Smooth muscle cell of the brain vasculature (primary cell): ENCODE measurements at regions not wholly inside any gene's neighbourhood (a gene's known extent, or its start where the extent isn't known, plus 50 kb on each side); places are given as distances from the start of the nearest gene placed in this dataset.

Experiments
- DNase-seq: peaks from one replicate; pipeline ENCODE4 v3.0.0-alpha.2; 2012; ENCODE audit warnings: low read depth, low spot score

DNA sequence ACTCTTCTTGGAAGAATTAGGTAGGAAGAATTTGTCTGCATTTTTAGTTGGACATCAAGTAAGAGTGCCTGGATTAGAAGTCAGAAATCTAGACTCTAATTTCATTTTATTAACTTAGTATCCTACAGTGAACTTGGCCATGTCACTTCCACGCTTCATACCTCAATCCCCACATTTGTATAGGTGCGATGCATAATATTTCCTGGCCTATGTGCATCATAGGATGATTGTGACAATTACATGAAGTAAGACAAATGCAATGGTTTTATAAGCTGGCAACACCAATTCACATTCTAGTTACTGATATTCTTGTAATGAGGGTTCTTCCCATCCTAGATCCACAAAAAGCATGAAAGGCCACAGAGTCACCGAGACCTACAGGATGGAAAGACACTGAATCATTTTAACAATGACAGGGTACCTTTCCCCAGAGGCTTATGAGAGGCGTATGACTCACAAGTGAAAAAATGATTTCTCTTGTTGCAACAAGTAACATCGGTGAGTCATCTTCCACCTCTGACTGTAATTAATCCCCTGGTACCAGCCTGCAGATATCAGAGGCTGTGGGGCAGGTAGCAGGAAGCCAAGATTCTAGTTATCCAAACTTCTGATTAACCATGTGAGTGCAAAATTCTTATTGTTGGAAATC lies 56.0 kb upstream of the OR5AK2 start:
- DNase-seq, result no peak

DNA sequence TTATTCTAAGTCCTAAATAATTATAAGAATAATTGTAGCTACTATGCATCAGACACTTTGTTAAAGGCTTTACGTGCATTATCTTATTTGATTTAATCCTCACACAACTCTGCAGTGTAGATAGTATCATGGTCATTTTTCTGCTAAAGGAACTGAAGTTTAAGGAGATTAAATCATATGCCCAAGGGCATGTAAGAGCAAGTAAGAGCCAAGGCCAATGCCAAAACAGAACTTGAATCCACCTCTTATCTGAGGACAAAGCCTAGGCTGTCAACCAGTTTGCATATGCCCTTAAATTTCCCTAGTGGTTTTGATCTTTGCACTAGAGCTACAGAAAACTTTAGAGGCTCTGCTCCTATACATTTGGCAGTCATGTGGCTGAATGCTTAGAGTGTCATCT lies 65.6 kb upstream of the OR5AK2 start:
- DNase-seq, result no peak

DNA sequence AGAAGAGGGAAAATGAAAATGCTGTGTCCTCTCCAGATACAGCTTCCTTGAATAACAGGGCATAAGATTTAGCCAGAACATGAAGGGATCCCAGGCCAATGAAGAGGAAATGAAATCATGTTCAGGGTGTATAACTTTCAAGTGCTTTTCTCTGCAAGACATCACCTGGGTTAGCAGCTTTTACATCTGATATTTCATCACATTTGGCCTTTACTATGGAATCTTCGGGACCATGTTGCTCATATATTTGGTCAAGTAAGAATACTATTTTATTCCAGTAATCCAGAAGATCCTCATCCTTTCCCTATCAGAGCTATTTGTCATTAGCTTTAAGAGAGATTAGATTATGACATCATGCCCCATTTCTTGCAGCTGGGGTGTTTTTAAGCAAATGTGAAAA lies 66.3 kb upstream of the OR5AK2 start:
- DNase-seq, result no peak

DNA sequence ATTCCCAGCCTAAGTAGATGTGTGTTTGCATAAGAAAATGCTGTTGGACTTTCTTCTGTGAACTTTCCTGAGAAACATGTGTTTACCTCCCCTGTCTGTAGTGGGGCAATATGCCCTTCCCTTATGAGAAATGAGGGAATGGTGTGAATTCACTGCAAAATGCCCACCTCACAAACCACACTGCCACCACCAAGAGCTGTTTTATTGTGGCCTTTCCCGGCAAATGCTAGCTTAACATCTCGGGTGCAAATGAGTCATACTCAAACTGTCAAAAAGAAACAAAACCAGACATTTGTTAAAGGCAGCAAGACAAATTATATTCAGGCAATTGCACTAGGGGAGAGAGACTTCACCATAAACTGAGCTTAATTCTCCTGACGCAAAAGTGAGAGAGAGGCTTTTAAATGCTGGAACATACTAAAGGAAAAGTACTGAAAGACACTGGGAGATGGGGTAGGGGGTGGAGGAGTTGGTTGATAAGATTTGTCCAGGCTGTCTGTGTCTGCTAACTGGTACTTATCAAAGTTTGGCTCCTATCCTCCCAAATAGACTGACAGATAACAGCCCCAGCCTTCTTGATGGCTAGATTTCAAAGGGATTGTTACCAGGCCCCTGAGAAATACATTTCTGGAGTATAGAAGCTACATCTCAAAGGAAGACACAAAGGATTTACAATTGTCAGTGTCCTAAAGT lies 70.9 kb upstream of the OR5AK2 start:
- DNase-seq, result no peak

DNA sequence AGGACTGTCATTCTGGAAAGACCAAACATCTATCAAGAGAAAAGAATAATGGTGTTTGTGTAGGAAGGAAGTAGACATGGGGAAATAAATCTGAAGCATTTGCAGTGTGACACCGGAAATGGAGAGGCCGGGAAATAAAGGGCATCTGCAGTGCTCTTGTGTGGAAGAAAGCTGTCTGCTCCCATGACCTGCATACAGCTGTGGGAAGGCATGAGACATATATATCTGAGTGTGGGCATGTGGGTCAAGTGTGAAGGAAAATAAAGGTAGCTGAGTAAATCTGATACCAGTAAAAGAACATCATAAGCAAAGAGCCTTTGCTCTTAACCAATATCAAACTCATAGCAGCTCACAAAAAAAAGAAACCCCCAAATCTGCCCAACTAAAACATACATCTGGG lies 72.1 kb upstream of the OR5AK2 start:
- DNase-seq, result no peak

DNA sequence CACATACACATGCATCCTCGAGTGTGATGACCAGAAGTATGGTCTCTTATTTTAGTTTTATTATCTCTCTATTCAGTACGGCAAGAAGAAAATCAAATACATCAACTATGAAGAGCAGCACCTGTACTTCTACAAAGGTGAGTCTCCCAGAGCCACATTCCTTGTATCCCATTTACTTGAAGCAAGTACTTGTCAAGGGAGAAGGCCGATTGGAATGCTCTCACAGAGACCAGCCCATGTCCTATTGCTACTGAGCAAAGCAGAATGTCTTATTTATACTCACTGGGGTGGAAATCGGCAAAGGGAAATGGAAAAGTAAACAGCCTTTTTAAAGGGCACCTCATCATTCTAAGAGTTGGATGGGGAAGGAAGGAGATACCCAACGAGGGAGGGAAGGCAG lies 72.6 kb upstream of the OR5AK2 start:
- no peak for DNase-seq

DNA sequence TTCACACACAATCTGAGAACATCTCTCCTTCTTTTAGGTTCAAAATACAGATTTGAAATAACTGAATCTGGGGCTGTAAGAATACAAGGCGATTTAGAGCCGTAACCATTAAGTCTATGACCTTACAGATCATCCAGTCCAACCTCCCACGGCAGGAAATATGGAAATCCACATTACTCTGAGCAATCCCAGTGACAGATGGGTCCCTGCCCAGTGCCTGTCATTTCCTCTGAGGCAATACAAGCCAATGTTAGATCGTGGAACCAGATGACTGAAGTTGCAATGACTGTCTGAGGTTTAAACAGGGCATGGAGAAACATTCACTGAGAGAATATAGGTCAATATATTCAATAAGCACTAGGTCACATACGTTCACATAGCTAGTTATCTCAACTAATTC lies 77.4 kb upstream of the OR5AK2 start:
- DNase-seq, result no peak

DNA sequence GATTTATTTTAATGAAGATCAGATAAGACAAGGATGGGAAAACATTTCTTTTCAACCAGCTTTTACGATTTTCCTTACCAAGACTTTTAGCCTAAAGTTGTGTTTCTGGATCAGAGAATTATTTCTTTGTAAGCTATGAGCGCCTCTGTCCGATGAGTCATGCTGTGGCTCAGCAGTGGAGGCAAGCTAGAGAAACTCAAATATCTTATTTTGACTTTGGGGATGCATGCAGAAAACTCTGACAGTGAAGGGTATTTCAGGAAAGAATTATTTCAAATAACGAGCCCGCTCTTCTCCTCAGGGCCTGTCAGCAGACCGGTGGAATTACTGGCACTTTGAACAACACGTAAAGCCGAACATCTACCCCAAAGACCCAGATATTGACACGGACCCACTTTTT lies 77.9 kb upstream of the OR5AK2 start:
- DNase-seq, result no peak

DNA sequence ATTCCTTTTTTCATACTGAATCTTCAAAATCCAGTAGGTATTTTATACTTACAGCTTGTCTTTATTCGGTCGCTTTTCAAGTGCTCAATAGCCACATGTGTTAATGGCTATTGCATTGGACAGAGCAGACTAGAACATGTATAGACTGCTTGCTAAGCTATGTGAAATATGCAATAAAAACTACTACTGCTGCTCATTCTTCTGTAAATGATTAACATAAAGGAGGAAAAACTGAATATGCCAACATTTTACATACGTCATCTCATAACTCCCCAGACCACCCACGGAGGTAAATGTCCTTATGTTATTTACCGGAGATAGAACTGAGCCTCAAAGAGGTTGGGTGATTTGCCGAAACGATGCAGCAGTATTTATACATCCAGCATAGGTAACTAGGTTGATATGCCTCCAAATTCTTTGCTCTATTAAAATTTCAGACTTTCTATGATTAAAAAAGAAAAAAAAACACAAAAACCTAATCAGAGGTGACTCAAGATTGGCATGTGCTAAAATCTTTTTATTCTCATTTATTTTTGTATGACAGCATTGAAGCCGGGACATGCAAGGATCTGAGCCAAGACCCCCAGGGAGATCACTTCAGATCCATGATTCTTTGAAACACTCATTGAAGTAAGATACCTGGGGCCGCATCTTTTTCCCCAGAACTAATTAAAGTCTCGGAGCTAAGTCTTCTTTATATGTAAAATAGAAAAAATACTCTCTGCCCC lies 78.5 kb upstream of the OR5AK2 start:
- no peak for DNase-seq

DNA sequence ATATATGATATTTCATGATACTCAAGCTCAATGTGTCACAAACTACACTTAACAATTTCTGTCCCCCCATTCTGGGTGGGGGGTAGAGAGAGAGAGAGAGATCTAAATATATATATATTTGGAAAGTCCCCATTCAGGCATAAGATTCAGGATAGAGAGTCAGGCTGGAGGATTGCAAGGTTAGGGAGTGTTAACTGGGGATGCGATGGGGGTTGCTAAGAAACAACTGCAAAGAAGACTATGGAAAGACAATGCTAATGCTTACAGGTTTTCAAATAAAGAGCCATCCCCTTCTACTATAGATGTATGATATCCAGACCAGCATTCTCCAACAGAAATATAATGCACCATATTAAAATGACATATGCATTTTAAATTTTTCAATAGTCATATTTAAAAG lies 79.2 kb upstream of the OR5AK2 start:
- no peak for DNase-seq

DNA sequence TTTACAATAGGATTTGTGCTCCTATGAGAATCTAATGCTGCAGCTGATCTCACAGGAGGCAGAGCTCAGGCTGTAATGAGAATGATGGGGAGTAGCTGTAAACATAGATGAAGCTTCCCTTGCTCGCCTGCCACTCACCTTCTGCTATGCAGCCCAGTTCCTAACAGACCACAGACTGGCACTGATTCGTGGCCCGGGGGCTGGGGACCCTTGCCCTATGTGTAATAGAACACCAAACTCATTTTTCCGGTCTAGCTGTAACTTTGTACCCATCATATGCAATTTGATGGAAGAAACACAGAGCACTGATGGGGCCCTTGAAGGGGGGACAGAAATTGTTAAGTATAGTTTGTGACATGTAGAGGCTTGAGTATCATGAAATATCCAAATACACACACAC lies 79.6 kb upstream of the OR5AK2 start:
- no peak for DNase-seq

DNA sequence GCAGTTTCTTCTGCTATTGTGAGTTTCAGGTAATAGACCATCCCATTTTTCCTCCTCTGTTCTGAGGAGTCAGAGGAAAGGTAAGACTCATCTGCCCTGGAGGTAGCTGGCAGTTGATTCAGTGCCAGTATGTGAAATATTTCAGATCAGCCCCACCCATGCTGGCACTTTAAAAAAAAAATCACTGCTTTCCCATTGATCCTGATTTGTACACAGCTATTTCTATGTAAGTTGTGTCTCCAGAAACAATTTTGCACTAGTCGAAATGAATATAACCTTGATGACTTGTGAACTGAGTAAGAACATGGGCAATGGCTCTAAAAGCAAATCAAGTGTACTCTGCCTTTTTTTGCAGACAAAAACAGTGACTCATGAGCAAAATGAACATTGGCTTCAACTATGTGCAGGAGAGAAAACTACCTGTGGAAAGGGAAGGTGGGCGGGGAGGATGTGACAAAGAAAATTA lies 82.0 kb upstream of the OR5AK2 start:
- DNase-seq, result no peak

DNA sequence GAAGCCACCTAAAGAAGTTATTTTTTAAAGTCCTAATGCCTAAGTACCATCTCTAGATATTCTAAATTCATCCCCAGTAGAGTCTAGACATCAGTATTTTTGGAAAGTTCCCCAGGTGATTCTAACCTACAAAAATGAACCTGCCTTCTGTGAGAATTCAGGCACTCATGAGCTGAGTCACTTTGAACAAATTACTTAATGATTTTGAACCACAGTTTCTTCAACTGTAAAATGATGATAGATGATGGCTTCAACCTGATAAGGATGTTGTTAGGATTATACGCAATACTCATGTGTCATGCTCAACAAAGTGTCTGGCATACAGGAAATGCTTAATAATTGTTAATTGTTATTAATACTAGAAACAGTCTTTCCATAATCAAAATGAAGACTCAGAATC lies 82.8 kb upstream of the OR5AK2 start:
- DNase-seq, result no peak

DNA sequence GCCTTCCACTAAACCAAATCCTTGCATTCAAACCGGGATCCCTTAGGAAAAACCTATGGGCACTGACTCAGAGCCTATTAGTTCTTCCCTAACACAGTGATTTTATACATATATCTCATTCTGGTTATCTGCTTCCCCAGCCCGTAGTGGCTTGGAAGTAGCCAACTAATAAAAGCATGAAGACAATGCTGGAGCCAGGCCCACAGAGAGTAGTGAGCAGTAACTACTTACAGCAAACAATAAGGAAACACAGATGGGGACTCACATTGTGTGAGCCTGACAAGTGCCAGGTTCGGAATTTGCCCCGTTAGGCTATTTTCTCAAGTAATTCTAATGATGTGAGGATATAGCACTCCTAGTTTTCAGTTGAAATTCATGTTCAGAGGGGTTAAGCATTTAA lies 83.3 kb upstream of the OR5AK2 start:
- no peak for DNase-seq

DNA sequence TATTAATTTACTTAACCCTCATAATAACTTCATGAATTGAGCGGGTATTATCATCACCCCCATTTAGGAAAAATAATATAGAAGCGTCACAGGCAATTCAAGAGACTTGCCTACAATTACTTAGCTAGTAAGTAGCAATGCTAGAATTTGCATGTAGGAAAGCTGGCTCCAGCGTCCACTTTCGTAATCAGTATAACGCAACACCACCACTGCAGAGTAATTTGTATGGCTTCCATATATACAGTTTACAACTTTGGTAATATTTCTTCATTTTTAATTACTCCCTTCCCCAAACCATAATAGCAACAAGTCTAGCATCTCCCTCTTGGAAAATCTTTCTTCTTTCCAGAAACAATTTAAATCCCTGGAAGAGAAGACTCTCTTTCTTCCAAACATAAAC lies 89.9 kb upstream of the OR5AK2 start:
- no peak for DNase-seq

DNA sequence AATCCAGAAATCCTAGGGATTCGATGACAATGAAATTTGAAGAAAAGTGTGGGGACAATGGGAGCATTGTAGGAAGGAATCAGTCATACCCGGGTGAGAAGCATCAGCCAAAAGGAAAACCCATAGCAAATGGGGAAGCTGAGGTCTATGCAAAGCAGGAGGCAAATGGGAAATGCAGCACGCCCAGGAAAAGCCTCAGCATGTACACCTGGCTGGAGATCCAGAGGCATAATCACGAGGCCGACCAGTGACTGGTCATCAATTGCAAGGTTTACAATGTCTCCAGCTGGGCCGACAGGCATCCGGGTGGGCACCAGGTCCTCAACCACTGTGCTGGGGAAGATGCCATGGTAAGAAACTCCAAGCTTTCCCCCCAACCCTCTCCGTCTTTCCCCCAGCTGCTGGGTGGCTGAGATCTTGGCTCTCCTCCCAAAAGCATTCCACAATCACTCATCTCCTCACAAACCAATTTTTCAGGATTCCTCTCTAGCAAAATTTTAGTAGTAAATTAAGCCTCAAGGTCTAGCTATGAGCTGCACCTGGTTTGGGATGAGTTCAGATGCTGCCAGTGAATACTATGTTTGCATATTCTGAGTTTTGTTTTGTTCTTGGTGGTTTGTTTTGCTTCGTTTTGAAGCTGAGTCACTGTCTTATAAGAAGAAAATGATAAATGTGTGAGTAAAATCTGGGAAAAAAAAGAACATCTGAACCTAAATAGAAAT lies 98.0 kb upstream of the OR5AK2 start:
- DNase-seq, result no peak

DNA sequence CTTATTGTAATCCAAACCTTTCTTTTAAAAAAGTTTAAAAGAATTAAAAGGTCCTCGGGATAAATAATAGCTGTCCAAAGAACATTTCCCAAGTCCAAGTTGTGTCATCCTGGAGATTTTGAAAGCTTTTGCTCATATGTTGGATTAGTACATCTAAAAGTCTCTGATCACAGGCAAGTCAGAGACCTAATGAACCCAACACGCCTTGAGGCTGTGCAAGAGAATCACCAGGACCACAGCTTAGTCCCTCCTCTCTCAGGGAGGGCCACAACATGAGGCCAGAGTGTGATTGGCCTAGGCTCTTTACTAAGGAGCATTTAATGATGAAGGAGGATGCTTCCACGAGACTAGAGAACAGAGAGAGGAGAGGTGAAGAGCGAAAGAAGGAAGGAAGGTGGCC lies 98.7 kb upstream of the OR5AK2 start:
- DNase-seq, result no peak

DNA sequence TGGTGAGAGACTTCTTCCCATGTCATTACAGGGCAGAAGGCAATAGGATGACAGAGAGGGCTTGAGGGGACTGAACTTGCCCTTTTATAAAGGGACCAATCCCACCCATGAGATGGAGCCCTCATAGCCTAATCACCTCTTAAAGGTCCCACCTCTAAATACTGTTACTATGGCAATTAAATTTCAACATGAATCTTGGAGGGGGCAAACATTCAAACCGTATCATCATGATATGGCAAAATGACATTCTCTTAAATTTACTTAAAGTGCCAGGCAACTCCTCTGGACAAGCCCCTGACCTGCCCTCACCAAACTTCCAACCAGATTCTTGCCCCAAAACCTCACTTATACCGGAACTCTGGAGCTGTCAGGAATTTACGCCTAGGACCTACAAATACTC lies 100.8 kb upstream of the OR5AK2 start:
- no peak for DNase-seq

DNA sequence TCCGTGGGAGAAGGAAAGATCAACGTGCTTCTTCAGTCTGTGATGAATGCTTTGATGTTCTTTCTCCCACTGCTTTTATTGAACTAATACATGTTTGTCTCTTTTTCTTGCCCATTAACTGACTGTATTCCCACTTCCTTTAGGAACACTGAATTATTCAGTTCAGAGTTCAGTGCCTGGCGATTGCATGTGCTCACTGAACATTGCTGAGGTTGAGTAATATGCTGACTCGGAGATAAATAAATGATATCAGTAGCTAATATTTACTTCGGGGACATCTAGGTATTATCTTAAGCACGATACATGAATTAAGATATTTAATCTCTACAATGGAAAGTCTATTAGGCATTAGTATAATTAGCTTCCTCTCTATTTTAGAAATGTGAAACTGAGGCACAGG lies 102.3 kb upstream of the OR5AK2 start:
- DNase-seq, result no peak

DNA sequence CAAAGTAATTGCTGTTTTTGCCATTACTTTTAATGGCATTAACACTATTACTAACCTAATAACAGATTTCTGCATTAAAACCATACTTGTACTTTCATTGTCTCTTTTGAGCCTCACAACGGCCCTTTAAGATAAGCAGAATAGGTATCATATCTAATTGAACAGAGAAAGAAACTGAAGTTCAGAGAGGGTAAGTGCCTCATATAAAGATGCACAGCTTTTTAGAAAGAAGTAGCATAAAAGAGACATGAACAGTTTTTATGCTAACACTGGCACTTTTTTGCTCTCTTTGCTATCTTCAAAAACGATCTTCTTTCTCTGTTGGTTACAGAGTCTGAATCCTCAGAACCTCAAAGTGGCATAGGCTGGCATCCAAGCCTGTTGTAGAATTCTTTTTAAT lies 102.9 kb upstream of the OR5AK2 start:
- DNase-seq, result no peak

DNA sequence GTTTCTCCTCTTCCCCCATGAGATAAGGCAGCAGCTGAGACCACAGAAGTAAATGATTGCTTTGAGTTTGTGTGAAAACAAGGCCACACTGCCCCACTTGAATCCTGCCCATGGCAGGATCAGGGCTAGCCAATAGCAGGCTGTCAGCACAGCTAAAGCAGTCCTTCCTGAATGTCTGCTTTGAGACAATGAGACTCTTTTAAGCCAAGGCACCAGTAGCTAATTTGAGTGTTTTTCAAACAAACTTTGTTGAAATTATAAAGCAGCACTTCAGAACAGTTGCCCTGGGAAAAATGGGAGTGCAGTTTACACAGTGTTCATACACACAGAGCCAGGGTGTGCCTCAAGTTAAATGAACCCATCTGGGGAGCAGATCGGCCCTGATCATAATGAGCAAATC lies 103.5 kb upstream of the OR5AK2 start:
- no peak for DNase-seq

DNA sequence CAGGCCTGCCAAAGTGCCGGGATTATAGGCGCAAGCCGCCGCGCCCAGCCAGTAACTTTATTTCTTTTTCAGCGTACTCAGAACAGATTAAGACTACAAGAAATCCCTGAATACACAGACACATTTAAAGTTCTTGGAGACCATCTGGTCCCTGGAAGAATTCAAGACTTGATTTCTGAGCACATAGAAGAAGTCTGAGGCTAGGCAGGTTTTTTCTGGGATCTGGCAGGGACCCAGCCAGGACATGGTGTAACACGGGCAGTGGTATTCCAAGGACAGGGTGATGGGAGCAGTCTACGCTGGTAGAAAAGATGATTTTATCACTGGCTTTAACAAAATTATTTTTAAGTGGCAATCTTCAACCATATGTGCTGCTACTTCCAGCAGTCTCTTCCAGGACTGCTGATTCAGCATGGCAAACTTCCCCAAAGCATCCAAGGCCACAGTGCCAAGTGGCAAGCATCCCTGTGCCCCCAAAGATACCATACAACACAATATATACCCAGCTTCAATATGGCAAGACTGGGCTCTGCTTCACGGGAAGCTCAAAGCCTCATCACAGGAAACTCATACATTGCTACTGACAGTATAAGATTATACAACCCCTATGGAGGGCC lies 105.2 kb upstream of the OR5AK2 start:
- DNase-seq, result no peak
